ENCODE measurements at regions not wholly inside any gene's neighbourhood (a gene's known extent, or its start where the extent isn't known, plus 50 kb on each side); places are given as distances from the start of the nearest gene placed in this dataset.

DNA sequence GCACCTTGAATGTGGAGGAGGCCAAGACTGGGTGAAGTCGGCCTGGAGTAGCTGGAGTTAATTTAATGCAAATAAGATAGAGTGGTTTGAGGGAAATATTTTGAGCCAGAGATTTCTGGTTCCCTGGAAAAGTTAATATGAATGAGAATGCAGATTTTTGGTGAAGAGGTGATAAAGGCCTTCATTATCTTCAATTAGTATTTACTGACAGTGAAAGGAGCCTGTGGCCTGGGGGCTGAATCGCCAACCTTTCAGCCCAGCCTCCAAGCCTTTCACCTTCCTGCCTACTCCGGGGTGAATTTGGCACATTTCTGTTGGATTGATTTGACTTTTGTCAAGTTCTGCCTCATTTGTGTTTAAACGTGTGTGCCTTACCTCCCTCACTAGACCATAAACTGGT lies 147.8 kb downstream of the SOX2 start:
- DNase-seq, result no peak

DNA sequence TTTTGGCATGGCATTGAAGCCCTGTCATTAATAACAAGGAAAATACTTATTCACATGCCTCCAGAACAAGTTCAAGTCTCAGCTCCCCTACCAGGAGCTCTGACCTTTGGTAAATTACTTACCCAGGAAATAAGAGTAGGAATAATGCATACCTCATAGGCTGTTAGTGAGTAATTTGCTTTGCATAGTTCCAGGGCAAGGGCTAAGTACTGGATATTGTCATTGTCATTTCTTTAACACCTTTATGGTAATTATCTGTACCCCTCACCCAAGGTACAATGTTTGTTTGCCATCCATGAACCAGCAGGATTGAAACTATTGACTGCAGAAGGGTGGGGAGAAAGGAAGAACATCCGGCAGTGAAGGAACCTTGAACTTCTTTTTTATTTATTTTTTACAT lies 148.5 kb downstream of the SOX2 start:
- DNase-seq, result no peak

DNA sequence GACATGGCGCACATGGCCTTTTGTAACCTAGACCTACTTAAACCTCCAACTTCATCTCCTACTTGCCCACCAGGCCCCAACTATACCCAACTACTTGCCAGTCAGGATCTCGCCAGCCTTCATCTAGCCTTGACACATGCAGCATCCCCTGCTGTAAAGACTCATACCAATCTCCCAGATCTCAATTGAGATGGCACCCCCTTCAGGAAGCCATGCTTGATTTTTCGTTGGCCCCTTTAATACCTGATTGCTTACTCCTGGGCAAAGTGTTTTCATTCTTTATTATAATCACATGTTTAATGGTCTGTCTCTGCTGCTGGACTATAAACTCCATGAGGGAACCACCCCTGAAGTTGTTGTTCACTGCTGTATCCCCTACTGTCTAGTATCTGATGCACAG lies 150.8 kb downstream of the SOX2 start:
- no peak for DNase-seq

DNA sequence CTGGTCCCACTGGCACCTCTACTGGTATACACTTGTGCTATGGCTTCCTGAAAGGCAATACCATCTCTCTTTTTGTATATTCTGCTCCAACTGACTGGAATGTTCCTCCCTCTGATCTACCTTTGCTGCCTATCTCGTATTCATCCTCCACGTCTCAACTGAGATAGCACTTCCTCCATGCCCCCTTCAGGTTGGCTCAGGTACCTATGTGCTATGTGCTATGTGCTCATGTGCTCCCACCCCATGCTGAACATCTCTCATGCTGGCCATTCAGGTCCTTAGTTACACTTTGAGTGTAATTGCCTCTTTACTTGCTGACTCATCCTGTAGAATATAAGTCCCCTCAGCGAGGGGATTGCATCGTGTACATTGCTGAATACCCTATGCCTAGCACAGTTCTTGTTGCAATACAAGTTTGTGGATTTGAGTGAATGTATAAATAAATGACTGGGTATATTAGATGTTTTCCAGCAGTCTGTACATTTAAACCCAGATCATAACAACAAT lies 156.9 kb downstream of the SOX2 start:
- DNase-seq, result no peak

DNA sequence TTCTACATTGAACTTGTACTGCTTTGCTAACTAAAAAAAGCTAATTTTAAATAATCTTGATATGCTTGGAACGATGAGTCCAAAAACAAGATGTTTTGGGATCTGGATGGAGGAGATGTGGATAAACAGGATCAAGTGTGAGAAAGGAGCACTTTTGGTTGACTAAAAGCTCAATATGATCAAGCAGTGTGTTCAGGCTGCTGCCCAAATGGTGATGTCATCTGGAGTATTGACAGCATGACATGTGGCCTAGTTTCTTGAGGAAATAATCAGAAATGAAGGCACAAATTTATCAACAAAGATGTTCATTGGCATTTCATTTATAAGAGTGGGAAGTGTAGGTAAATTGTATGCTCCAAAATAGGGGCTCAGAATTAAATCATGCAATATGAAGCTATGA lies 161.2 kb downstream of the SOX2 start:
- DNase-seq, result no peak

DNA sequence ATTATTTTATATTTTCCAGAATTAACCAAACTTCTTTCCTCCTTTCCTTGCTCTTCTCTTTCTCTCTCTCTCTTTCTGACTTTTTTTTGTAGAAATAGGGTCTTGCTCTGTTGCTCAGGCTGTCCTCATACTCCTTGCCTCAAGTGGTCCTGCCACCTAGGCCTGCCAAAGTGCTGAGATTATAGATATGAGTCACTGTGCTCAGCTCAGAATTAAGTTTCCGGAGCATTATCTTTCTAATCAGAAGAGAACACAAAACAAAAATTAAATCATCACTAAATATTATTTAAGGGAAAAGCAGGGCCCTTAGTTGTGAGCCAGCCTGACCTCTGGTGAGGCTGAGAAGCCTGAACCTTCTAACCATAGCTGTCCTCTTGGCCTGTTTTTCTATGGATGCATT lies 168.2 kb downstream of the SOX2 start:
- no peak for DNase-seq

DNA sequence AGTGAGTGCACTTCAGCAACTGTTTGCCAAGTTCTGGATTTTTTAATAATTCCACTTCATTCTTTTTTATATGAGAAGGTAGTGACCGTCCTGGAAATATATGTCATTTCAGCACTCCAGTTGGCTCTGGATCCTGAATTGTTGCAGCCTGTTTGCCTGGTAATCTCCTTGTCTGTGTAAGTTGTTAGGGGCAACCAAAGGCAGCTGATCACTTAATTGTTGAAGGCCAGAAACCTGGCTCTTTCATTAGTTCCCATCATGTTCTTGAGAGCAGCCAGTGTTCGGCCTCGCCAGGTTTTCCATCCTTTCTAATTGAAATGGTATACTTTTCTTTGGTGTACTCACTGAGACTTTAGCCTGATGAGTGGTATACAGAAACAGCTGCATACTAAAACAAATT lies 168.6 kb downstream of the SOX2 start:
- DNase-seq, result peak; percentile 52

DNA sequence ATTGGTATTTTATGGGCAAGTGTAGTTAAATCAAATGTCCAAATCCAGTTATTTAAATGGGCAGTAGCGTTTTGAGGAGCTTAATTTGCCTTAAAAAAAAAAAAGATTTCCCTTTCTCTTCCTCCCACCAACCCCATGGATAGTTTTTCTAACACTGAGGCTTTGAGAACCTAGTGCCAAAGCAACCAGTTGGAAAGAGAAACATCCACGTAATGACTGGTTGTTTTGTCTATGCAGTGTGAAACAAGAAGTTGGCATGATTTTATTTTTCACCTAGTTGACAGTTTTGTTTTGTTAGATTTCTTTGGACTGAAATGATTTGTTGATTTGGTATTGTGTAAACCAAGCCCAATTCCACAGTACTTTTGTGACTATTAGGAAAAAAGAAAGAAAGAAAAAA lies 170.0 kb downstream of the SOX2 start:
- no peak for DNase-seq

DNA sequence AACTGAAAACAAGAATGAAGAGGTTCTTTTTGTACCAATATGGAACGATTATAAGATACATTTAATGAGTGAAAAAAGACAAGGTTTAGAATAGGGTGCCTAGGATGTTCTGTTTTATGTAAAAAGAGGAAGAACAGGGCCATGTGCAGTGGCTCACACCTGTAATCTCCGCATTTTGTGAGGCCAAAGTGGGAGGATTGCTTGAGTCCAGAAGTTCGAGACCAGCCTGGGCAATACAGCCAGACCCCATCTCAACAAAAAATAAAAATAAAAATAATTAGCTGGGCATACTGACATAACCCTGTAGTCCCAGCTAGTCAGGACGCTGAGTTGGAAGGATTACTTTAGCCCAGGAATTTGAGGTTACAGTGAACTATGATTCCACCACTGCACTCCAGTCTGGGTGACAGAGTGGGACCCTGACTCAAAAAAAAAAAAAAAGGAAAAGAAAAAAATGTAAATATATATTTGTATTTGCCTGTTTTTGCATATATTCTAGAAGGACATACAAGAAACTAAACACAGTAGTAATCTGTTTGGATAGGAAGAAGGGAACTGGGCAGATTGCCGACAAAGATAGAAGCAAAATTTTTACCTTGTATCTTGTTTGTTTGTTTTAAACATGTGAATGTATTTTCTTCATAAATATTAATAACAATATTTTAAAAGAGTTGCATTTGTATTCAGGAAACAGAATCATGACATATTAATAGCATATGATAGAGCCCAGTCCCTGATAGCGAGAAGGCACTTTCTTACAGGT lies 174.3 kb downstream of the SOX2 start:
- no peak for DNase-seq

DNA sequence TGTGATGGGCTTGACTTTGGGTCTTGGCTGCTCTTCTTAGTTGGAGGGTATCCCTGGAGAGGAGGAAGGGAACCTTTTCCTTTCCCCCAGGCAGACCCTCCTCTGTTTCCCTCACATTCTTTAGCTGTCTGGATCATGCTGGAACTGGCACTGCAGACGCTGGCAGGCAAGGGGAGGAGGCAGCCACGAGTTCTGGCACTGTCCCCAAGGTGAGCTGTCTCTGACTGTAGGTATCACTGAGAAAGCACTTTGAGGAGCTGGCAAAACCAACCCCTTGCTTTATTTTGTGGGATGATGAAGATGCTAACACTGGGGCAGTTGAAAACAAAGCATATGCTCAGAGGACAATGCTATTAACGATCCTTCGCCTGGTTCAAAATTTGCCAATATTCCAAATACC lies 175.0 kb downstream of the SOX2 start:
- DNase-seq, result no peak

DNA sequence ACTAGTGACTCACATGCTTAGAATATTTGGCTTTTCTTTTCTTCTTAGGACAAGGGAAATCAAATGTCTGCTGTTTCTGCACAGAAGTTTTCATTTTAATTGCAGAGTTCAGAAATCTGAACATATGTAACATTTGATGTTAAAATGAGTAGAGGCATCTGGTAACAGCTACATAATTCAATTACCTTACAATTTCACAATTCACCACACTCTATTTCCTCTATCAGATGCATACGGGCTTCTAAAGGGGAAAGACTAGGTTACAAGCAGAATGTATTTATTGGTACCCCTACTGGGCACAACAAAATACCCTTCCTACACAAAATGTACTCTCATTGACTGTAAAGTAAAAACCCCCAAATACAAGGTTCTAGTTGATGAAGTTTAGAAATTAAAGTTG lies 176.0 kb downstream of the SOX2 start:
- DNase-seq, result no peak

DNA sequence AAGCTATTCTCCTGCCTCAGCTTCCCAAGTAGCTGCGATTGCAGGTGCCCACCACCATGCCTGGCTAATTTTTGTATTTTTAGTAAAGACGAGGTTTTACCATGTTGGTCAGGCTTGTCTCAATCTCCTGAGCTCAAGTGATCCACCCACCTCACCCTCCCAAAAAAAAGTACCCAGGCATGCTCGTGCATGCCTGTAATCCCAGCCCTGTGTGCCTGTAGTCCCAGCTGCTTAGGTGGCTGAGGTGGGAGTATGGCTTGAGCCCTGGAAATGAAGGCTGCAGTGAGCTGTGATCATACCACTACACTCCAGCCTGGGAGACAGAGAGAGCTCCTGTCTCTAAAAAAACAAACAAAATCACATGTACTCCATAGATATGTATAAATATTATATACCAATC lies 176.5 kb downstream of the SOX2 start:
- no peak for DNase-seq

DNA sequence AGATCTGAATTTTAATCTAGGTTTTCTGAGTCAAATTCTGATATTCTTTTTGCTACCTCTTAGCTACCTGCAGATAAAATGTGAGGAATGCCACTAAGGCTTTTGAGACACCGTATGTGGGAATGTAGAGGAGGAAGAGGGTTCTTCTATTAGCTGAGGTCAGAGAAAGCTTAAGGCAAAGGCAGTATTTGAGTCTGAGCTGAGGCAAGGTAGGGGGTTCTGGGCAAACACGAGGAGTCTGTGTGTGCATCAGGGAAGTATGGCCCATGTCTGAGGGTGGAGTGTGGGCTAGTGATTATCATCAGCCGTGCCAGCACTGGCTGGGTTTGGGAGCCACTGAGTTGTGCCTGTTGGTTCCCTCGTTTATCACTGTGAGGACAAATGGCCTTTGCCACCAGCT lies 181.1 kb downstream of the SOX2 start:
- no peak for DNase-seq

DNA sequence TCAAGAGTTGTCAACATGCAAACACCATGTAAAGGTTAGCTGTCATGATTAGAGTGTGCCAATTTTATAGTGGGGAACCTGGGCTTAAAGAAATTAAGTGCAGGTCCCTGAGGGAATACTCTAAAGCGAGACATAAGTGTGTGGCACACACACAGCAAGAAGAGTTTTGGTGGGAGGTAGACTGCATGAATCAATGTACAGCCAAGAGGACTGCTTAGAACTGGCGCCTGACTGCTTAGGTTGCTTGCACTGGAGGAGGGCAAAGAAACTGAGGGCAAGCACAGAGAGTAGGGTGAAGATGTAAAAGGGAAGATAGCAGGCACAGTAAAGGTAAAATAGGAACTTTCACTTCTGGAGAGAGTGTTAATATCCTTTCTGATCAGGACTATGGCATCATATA lies 184.9 kb downstream of the SOX2 start:
- no peak for DNase-seq

DNA sequence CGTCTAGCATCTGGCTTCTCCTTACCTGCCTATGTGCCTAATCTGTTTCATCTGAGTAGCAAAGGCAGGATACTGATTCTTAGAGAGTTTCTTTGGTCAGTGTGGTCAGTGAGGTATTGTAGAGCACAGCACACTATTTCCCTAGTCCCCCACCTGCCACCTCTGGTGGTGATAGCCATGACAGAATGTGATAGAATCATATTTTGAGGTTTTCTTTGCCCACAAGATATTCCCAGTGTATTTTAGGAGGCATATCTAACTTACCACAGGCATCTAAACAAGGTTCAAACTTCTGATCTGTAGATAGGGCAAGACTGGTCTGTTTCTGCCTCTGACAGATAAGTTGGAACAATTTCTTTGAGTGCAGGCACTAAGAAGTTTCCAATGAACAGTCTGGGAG lies 188.0 kb downstream of the SOX2 start:
- DNase-seq, result no peak

DNA sequence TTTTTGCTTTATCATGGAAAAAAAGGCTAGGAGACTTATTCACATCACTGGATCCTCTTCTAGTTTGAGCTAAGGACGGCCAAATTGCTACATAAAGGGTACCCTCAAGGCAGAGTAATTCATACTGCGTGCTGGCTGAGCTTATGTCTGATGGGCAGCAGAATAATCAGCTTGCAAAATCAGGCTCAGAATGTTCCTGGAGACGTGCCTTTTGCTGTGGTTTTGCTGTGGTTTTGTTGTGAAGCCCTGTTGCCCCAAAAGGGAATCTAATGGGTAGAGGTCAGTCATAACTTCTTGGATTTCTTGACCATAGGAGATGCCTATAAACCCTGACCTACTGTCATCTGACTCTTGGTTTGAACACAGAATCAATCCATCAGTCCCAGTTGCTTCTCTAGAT lies 189.9 kb downstream of the SOX2 start:
- no peak for DNase-seq

DNA sequence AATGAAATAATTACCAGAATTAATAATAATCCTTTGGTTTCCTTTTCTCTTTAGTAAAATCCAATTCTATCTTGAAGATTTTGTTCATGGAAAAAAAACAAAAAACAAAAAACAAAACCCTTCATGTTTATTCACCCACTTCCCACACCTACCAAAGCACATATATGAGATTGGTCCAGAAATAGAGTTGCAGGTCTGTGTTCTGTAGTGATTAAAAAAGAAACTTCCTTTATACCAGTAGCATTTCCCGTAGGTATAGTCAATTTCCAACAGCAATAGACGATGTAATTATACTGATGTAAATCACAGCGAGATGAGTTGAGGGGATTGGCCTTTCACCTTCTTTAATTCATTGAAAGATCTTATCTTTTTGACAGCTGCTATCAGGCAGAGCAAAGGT lies 194.6 kb downstream of the SOX2 start:
- no peak for DNase-seq

DNA sequence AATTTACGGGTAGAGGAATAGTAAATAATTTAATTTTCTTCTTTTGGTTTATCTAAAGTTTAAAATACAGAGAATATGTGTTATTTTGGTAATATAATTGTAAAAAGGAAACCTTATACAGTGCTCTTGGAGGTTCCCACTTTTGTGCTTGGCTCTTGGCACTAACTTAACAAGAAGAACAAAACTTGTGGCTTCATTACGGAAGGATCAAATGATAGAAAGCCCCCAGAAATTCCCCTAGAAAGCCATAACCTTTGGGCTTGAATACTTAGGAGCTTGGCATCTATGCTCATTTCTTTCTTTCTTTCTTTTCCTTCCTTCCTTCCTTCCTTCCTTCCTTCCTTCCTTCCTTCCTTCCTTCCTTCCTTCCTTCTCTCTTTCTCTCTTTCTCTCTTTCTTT lies 197.5 kb downstream of the SOX2 start:
- DNase-seq, result no peak

DNA sequence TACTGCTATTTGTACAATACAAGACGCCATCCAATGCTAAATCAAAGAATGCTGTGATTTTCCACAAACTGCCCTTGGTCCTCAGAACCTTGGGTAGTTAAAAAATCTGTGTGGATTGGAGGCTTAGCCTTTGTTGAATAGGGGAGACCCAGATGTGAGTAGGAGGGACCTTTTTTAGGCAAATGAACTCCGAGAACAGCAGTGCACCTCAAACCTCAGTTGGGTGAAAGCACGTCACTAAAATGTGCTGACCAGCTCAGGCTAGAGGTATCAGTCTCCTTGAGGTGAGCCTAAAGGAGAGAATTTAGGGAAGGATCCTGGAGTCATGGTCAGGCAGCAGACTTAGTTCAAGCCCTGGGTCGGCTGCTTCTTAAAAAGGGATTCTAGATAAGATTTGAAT lies 200.7 kb downstream of the SOX2 start:
- DNase-seq, result no peak

DNA sequence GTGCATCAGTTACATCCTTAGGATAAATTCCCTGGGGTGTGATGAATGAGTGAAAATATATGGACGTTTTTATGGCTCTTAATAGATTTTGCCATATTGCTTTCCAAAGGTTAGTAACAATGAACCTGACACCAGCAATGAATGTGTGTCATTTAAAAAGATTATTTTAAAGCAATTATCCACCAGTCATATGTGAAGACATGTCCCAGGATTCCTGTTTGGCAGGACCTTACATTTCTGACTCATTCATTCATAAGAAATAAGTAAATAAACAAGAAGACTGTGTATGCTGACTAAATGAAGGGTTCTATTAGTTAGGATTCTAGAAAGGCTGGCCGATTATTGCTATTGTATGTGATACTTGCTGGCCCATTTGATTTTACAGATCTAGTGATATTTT lies 201.5 kb downstream of the SOX2 start:
- peak; percentile 22 for DNase-seq

DNA sequence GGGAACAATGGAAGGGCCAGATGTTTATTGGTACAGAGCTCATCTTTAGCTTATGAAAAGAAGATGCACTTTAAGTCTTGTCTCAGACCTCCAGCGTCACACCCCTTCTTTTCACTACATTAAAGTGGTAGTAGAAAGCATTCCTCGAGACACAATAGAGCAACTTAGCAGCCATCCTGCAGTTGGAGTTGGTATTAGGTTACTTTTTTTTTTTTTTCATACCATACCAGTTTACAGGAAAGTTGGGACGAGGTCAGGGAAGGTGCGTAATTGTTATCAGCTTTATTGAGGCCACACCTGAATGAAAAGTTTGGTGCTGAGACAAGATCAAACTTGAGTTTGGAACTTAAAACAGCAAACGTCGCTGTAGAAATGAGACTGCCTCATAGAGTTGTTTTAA lies 203.8 kb downstream of the SOX2 start:
- peak; percentile 15 for DNase-seq

DNA sequence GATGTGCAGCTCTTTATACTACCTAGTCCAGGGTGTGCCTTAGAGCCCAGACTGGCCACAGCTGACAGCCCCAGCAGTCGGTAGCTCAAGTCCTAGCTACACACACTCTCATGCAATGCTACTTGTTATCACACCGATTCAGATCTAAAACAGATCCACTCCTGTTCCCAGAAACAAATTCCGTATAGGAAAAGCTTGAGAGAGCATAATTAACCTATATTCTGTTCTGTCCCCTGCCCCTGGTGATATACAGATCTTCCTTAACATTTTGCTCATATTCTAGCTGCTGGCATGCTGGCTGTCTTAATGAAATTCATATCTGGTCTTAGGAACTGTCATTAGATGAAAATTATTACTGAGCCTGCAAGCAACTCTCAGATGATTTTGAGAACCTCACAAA lies 204.3 kb downstream of the SOX2 start:
- no peak for DNase-seq

DNA sequence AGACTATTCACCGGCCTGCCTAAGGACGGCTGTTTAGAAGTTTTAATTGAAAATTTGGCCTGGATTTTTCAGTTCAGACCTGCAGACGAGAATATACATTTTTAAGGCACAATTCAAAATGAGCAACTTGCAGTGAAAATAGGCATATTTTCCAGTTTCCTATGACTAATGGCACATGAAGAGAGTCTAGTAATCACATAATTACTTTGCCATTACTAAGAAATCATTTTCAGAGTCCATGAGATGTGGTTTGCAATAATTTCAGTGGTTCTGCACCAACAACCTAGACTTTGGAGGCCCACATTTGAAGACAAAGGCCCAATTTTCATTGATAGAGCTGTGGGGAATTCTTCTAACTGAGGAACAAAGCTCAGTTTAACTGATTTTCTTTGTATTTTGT lies 205.3 kb downstream of the SOX2 start:
- DNase-seq, result no peak

DNA sequence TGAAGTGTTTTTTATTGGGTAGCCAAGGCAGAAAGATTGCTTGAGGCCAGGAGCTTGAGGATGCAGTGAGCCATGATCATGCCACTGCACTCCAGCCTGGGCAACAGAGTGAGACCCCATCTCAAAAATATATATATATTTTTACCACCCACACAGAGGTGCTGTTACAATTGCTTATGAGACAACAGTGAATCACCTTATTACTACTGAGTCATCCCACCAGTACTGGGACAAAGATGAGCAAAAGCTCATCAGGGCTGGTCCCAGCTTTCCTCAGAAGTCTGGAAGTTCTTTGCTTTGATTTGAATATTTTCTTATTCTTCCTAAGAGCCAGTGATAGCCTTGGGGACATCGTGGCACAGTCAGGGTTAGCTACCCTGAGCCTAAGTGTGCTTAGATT lies 207.7 kb downstream of the SOX2 start:
- DNase-seq, result no peak

DNA sequence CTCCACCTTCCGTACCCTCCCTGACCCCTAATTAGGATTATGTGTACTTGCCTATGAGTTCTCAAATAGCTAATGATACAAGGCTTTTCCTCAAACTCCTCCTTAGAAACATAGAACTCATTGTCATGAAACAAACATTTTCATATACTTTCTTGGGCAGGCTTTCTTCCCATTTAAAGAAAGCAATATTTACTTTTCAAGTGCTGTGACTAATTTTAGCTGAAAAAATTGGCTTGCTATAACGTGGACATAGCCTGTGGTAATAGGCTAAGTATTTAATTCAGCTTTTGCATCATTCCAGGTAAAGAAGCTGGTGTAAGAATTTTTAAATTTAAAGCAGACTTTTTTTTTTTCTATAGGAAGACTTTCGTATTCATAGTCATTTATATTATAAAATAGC lies 208.7 kb downstream of the SOX2 start:
- no peak for DNase-seq
